ENCODE measurements at regions not wholly inside any gene's neighbourhood (a gene's known extent, or its start where the extent isn't known, plus 50 kb on each side); places are given as distances from the start of the nearest gene placed in this dataset.

DNA sequence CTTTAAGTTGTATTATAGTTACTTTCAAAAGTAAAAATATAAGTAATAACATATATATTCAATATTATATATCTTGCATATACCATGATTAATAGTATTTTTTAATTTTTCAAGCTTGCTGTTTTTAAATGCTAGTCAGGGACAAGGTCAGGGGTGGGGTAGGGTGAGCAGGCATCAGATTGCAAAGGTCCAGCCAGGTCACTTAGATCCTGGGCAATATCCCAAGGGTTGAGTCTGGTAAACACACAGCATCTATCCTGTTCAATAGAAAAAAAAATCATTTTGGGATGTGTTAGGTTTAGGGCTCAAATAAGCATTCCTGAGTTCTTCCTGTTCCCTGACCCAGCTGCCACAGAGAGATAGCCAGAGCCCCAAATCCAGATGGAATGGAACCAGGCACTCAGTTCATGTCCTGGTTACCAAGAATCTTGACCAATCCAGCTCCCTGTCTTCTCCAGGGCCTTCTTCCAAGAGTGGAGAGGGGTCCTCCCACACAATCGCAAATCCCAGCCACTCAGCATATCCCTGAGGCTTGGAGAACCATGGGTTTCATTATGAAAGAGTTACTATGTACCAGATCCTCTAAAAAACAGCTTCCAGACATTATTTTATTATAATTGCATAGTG lies 134.9 kb upstream of the TOP1 start:
- no peak for TF ChIP-seq CTCF (IDR thresholded peaks at IDR 0.05; ENCODE audit: unreplicated experiment)
- POLR2A ChIA-PET, result no interaction called here
- H3K4me3 Mint-ChIP-seq (ENCODE audit: unreplicated experiment), result no peak overlapping the region

DNA sequence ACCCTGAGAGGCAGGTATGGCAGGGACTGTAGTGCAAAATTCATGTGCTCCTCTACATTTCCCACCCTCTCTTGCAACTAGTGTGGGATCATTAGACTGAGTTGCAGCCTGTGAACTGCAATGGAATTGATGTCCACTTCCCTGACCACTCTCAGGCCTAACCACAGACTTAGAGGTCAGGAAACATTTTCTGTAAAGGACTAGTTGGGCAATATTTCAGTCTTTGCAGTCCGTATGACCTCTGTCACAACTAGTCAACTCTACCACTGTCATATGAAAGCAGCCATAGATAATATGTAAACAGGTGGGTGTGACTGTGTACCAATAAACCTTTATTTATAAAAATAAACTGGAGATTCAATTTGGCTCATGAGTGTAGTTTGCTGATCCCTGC lies 134.4 kb upstream of the TOP1 start:
- no TSS peak for BruUV-seq (replicated peaks)
- Mint-ChIP-seq H3K9me3 (ENCODE audit: unreplicated experiment) (no peaks in the 10 kb centered on the region), H3K27me3 (ENCODE audit: insufficient read depth, unreplicated experiment) (no peaks in the 10 kb centered on the region), H3K4me3 (ENCODE audit: unreplicated experiment) (no peak overlapping the region), H3K27ac (ENCODE audit: low read depth, unreplicated experiment) (no peak overlapping the region), H3K4me1 (ENCODE audit: insufficient read depth, unreplicated experiment) (no peaks in the 10 kb centered on the region), H3K36me3 (ENCODE audit: insufficient read depth, unreplicated experiment) (no peaks in the 10 kb centered on the region)
- ChIA-PET POLR2A (no interaction called here), CTCF (interaction anchor here (0.5 to 1.5 kb wide), 2 partner anchors 944 to 1625 kb away, joined by 3 read pairs; no protein-coding TSS in a partner anchor)
- no peak for DNase-seq (ENCODE audit: unreplicated experiment)
- intact Hi-C loops (cut with micrococcal nuclease), result no loop called here
- TF ChIP-seq CTCF (IDR thresholded peaks at IDR 0.05; ENCODE audit: unreplicated experiment), result no peak

More for the DNA sequence above, 134.9 kb upstream of the TOP1 start:
- Mint-ChIP-seq H3K9me3 (ENCODE audit: unreplicated experiment) (no peaks in the 10 kb centered on the region), H3K4me1 (ENCODE audit: insufficient read depth, unreplicated experiment) (no peaks in the 10 kb centered on the region), H3K27ac (ENCODE audit: low read depth, unreplicated experiment) (no peak overlapping the region), H3K36me3 (ENCODE audit: insufficient read depth, unreplicated experiment) (no peaks in the 10 kb centered on the region), H3K27me3 (ENCODE audit: insufficient read depth, unreplicated experiment) (no peaks in the 10 kb centered on the region)
- no peak for DNase-seq (ENCODE audit: unreplicated experiment)
- CTCF ChIA-PET, result interaction anchor here (1.5 kb wide), 1 partner anchor 1625 kb away, joined by 3 read pairs; no protein-coding TSS in a partner anchor
- BruUV-seq (replicated peaks), result no TSS peak
- intact Hi-C loops (cut with micrococcal nuclease), result no loop called here

- Mint-ChIP-seq H3K27ac (ENCODE audit: low read depth, unreplicated experiment) (no peak overlapping the region), H3K4me3 (ENCODE audit: unreplicated experiment) (no peak overlapping the region), H3K4me1 (ENCODE audit: insufficient read depth, unreplicated experiment) (no peaks in the 10 kb centered on the region), H3K36me3 (ENCODE audit: insufficient read depth, unreplicated experiment) (no peaks in the 10 kb centered on the region), H3K9me3 (ENCODE audit: unreplicated experiment) (no peaks in the 10 kb centered on the region), H3K27me3 (ENCODE audit: insufficient read depth, unreplicated experiment) (no peaks in the 10 kb centered on the region)
- ChIA-PET CTCF (interaction anchor here (1.0 kb wide), 1 partner anchor 12 kb away, joined by 4 read pairs; no protein-coding TSS in a partner anchor), POLR2A (no interaction called here)
- intact Hi-C loops (cut with micrococcal nuclease), result no loop called here
- BruUV-seq (replicated peaks), result no TSS peak
- TF ChIP-seq CTCF (IDR thresholded peaks at IDR 0.05; ENCODE audit: unreplicated experiment), result no peak
- no peak for DNase-seq (ENCODE audit: unreplicated experiment)
These were observed 133.4 kb upstream of the TOP1 start for GRCh38 chr20:40895182-40895581.

DNA sequence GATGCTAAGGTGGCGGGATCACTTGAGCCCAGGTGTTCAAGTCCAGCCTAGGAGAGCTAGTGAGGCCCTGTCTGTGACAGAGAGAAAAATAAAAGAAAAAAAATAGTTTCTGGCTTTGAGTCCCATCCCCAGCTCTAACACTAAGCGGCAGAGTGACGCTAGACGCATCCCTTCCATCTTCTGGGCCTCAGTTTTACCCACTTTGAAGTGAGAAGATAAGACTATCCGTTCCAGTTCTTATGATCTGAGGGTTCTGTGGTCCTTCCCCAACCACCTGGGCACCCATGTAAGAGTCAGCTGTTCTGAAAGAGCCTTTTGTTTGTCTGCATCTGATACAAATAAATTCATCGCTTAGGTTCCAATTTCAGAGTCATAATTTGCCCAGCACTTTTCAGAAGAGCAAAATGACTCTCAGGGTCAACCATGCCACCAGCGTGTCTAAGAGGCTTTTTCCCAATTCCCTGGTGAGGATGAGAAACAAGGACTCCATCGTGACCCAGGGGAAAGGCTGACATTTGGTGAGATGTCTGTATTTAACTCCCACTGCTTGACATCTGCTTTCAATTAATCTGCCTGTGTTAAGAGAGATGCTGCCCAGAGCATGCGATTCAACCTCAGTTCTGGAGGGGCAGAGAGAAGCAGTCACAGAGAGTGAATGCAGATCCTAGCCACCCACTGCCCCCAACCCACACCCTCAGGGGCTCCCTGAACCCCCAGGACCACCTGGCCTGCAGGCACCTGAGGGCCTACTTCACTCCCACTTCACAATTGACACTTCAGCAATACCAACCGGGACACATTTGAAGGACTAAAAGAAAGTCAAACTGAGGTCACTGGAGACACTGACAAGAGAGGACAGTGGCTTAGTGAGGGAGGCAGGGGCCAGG lies 131.6 kb upstream of the TOP1 start:
- H3K4me1 Mint-ChIP-seq (ENCODE audit: insufficient read depth, unreplicated experiment), result no peaks in the 10 kb centered on the region
- no peak overlapping the region for H3K27ac Mint-ChIP-seq (ENCODE audit: low read depth, unreplicated experiment)
- H3K9me3 Mint-ChIP-seq (ENCODE audit: unreplicated experiment), result no peaks in the 10 kb centered on the region
- BruUV-seq (replicated peaks), result no TSS peak
- no peaks in the 10 kb centered on the region for H3K36me3 Mint-ChIP-seq (ENCODE audit: insufficient read depth, unreplicated experiment)
- ChIA-PET POLR2A (interaction anchor here (0.6 kb wide), 1 partner anchor 386 kb away, joined by 3 read pairs; no protein-coding TSS in a partner anchor), CTCF (no interaction called here)
- intact Hi-C loops (cut with micrococcal nuclease), result no loop called here
- no peaks in the 10 kb centered on the region for H3K27me3 Mint-ChIP-seq (ENCODE audit: insufficient read depth, unreplicated experiment)
- no peak for DNase-seq (ENCODE audit: unreplicated experiment)
- no peak for TF ChIP-seq CTCF (IDR thresholded peaks at IDR 0.05; ENCODE audit: unreplicated experiment)
- H3K4me3 Mint-ChIP-seq (ENCODE audit: unreplicated experiment), result no peak overlapping the region
